ENCODE measurements at regions not wholly inside any gene's neighbourhood (a gene's known extent, or its start where the extent isn't known, plus 50 kb on each side); places are given as distances from the start of the nearest gene placed in this dataset.
A peak's percentile ranks its signal among the peaks of the same experiment; 100 is the strongest.

GRCh38 chr11:90646706-90647105, 423.9 kb upstream of the CHORDC1 start:
- Histone ChIP-seq H3K36me3 (replicated peaks; ENCODE audit: low read depth, low read length) (no peaks in the 10 kb centered on the region), H3K4me2 (ENCODE audit: low read length) (no peak overlapping the region), H3K27ac (ENCODE audit: low read length) (no peak overlapping the region), H3K9ac (ENCODE audit: low read length) (no peak overlapping the region), H4K20me1 (ENCODE audit: insufficient read depth, low read length) (no peaks in the 10 kb centered on the region), H3K9me3 (ENCODE audit: insufficient read depth, low read length) (no peaks in the 10 kb centered on the region), H3K4me1 (ENCODE audit: low read length) (no peaks in the 10 kb centered on the region), H3K4me3 (ENCODE audit: low read length) (no peak overlapping the region), H3K27me3 (ENCODE audit: low read depth, low read length) (no peaks in the 10 kb centered on the region), H2AFZ (ENCODE audit: low read depth, low read length) (no peak overlapping the region), H3K79me2 (ENCODE audit: low read length) (no peaks in the 10 kb centered on the region)
- TF ChIP-seq, protein P1, sequence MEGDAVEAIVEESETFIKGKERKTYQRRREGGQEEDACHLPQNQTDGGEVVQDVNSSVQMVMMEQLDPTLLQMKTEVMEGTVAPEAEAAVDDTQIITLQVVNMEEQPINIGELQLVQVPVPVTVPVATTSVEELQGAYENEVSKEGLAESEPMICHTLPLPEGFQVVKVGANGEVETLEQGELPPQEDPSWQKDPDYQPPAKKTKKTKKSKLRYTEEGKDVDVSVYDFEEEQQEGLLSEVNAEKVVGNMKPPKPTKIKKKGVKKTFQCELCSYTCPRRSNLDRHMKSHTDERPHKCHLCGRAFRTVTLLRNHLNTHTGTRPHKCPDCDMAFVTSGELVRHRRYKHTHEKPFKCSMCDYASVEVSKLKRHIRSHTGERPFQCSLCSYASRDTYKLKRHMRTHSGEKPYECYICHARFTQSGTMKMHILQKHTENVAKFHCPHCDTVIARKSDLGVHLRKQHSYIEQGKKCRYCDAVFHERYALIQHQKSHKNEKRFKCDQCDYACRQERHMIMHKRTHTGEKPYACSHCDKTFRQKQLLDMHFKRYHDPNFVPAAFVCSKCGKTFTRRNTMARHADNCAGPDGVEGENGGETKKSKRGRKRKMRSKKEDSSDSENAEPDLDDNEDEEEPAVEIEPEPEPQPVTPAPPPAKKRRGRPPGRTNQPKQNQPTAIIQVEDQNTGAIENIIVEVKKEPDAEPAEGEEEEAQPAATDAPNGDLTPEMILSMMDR (IDR thresholded peaks at IDR 0.05; ENCODE audit: low read depth, low read length): no peak
- TF ChIP-seq EZH2phosphoT487 (IDR thresholded peaks at IDR 0.05; ENCODE audit: low read depth): no peak

- TF ChIP-seq, protein P1 (IDR thresholded peaks at IDR 0.05; ENCODE audit: low read depth, low read length): no peak
- no peak for TF ChIP-seq EZH2phosphoT487 (IDR thresholded peaks at IDR 0.05; ENCODE audit: low read depth)
- Histone ChIP-seq H3K27ac (ENCODE audit: low read length) (no peak overlapping the region), H3K4me3 (ENCODE audit: low read length) (no peak overlapping the region), H3K4me2 (ENCODE audit: low read length) (no peak overlapping the region), H2AFZ (ENCODE audit: low read depth, low read length) (no peak overlapping the region), H3K9ac (ENCODE audit: low read length) (no peak overlapping the region), H3K36me3 (replicated peaks; ENCODE audit: low read depth, low read length) (no peaks in the 10 kb centered on the region), H3K4me1 (ENCODE audit: low read length) (no peaks in the 10 kb centered on the region), H3K79me2 (ENCODE audit: low read length) (no peaks in the 10 kb centered on the region), H3K27me3 (ENCODE audit: low read depth, low read length) (no peaks in the 10 kb centered on the region), H3K9me3 (ENCODE audit: insufficient read depth, low read length) (no peaks in the 10 kb centered on the region), H4K20me1 (ENCODE audit: insufficient read depth, low read length) (no peaks in the 10 kb centered on the region)
Measured at GRCh38 chr11:90646266-90646665, 423.4 kb upstream of the CHORDC1 start.

- Histone ChIP-seq H3K79me2 (ENCODE audit: low read length) (no peaks in the 10 kb centered on the region), H3K9ac (ENCODE audit: low read length) (no peak overlapping the region), H2AFZ (ENCODE audit: low read depth, low read length) (no peak overlapping the region), H4K20me1 (ENCODE audit: insufficient read depth, low read length) (no peaks in the 10 kb centered on the region), H3K4me1 (ENCODE audit: low read length) (no peaks in the 10 kb centered on the region), H3K9me3 (ENCODE audit: insufficient read depth, low read length) (no peaks in the 10 kb centered on the region), H3K27me3 (ENCODE audit: low read depth, low read length) (no peaks in the 10 kb centered on the region), H3K36me3 (replicated peaks; ENCODE audit: low read depth, low read length) (no peaks in the 10 kb centered on the region), H3K27ac (ENCODE audit: low read length) (no peak overlapping the region), H3K4me2 (ENCODE audit: low read length) (no peak overlapping the region), H3K4me3 (ENCODE audit: low read length) (no peak overlapping the region)
- TF ChIP-seq, protein P1 (IDR thresholded peaks at IDR 0.05; ENCODE audit: low read depth, low read length): peak; percentile 70
- no peak for TF ChIP-seq EZH2phosphoT487 (IDR thresholded peaks at IDR 0.05; ENCODE audit: low read depth)
Measured at GRCh38 chr11:90639461-90639993, 416.7 kb upstream of the CHORDC1 start.

DNA sequence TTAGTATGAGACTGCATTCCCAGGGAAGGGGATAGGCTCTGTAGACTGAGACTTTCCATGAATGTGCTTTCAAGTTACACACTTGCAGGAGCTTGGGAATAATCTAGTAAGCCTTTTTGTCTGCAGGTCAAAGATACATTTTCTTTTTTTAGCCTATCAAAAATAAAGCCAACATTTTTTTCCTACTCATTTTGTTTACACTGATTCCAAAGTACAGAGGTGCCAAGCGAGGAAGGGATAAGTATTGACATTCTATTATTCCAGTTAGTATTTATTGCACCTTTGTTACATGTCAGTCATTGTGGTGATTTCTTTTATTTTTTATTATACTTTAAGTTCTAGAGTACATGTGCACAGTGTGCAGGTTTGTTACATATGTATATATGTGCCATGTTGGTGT, 413.0 kb upstream of the CHORDC1 start:
- Histone ChIP-seq H2AFZ (ENCODE audit: low read depth, low read length) (no peak overlapping the region), H3K27me3 (ENCODE audit: low read depth, low read length) (no peaks in the 10 kb centered on the region), H3K9ac (ENCODE audit: low read length) (no peak overlapping the region), H3K79me2 (ENCODE audit: low read length) (no peaks in the 10 kb centered on the region), H3K36me3 (replicated peaks; ENCODE audit: low read depth, low read length) (no peaks in the 10 kb centered on the region), H3K4me1 (ENCODE audit: low read length) (0 out of 2 replicates have a peak, but pooled peaks cover 4% of the 10 kb centered on the region), H4K20me1 (ENCODE audit: insufficient read depth, low read length) (no peaks in the 10 kb centered on the region), H3K27ac (ENCODE audit: low read length) (no peak overlapping the region), H3K9me3 (ENCODE audit: insufficient read depth, low read length) (no peaks in the 10 kb centered on the region), H3K4me2 (ENCODE audit: low read length) (no peak overlapping the region), H3K4me3 (ENCODE audit: low read length) (no peak overlapping the region)
- TF ChIP-seq, protein P1 (IDR thresholded peaks at IDR 0.05; ENCODE audit: low read depth, low read length): no peak
- TF ChIP-seq EZH2phosphoT487 (IDR thresholded peaks at IDR 0.05; ENCODE audit: low read depth): no peak
